Tibial artery (tissue), 4 donors: ENCODE measurements at regions not wholly inside any gene's neighbourhood (a gene's known extent, or its start where the extent isn't known, plus 50 kb on each side); places are given as distances from the start of the nearest gene placed in this dataset.

Experiments
- DNase-seq, 2 donors: peaks; one replicate each; pipeline ENCODE4 v3.0.0-alpha.2; 2019
- H3K27ac ChIP-seq, 2 donors: fragments of 200-600 bp; sonication (generic) in 1 of 2; 1 replicate in 1 of 2; 2 replicates in 1 of 2; pipeline ENCODE4 v1.5.1; 2018 to 2019; ENCODE audit warnings: mild to moderate bottlenecking in 1 of 2
- H3K27me3 ChIP-seq, 2 donors: fragments of 200-600 bp; sonication (generic) in 1 of 2; one replicate each; pipeline versions ENCODE4 v1.5.1 to v1.6.0; 2016 to 2019
- H3K36me3 ChIP-seq, 3 donors: fragments of 200-600 bp; sonication (generic) in 2 of 3; one replicate each; pipeline ENCODE4 v1.5.1; 2016 to 2019; ENCODE audit warnings: mild to moderate bottlenecking in 2 of 3
- H3K4me1 ChIP-seq, 4 donors: fragments of 200-600 bp; sonication (generic) in 2 of 4; 1 replicate in 3 of 4; 2 replicates in 1 of 4; pipeline ENCODE4 v1.5.1; 2016 to 2019
- H3K4me3 ChIP-seq, 2 donors: fragments of 200-600 bp; sonication (generic) in 1 of 2; 1 replicate in 1 of 2; 2 replicates in 1 of 2; pipeline ENCODE4 v1.5.1; 2018 to 2019; ENCODE audit warnings: mild to moderate bottlenecking in 2 of 2
- H3K9me3 ChIP-seq, 3 donors: fragments of 200-600 bp; sonication (generic) in 1 of 3; one replicate each; pipeline ENCODE4 v1.5.1; 2016 to 2019
- intact Hi-C: fragments of 100-400 bp; cut with DNase I; formaldehyde crosslinking; loops from one replicate; pipeline ENCODE4 v1.15.0; 2023; ENCODE audit warnings: low total_unique reads
- TF ChIP-seq, protein P1 (sequence below), 2 experiments: fragments of 200-600 bp in 1 of 2; fragments of 450-650 bp in 1 of 2; IDR thresholded peaks; one replicate each; pipeline ENCODE4 v1.5.1; 2017 to 2019; ENCODE audit warnings: antibody characterized with exemption in 2 of 2, mild to moderate bottlenecking in 1 of 2, moderate library complexity in 1 of 2

DNA sequence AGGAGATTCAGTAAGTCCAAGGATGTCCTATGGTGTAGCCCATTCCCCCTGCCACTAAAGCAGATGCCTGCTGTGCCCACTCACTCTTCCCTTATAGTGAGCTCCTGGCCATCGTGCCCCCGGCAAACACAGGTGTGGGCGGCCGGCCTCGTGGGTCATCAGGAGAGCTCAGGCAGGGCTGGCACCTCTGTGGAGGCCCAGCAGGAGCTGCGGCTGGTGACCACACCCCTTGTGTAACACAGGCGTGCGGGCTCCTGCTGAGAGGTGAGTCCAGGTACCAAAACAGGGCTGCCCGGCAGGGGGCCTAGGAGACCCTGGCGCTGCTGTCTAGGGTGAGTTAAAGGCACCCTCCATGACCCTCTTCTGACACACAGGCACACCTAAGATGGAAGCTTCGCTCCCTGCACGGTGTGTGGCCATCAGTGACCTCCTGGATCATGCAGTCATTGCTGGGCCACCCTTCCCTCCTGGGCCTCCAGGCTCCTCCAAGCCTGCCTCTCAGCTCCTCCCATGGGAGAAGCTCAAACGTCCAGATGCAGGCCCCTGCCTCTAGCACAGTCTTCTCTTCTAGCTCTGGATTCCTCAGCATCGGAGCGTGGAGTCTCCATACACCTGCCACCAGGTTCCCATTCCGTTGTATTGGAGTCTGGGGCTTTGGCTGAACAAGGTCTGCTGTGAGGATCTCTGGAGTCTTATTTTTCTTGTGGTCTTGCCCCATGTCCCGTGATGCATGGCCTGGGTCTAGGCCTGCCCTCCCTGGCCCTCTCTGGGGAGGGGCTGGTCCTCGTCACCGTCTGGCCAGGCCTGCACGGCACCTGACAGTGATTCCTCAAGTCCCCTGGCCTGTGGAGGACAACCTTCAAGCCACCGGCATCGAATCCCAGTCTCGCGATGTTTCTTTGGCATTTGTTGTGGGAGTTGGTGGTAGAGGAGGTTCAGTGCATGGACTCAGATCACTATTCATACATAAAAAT, 246.9 kb downstream of the ACKR3 start:
- Histone ChIP-seq H3K36me3 (no peaks in the 10 kb centered on the region), H3K4me1 (peaks cover 0 to 12% (median 9%) of the 10 kb centered on the region in 4 donors), H3K4me3 (no peak overlapping the region), H3K27ac (no peak overlapping the region), H3K9me3 (no peaks in the 10 kb centered on the region), H3K27me3 (no peaks in the 10 kb centered on the region)
- intact Hi-C loops: no loop called here
- TF ChIP-seq, protein P1, sequence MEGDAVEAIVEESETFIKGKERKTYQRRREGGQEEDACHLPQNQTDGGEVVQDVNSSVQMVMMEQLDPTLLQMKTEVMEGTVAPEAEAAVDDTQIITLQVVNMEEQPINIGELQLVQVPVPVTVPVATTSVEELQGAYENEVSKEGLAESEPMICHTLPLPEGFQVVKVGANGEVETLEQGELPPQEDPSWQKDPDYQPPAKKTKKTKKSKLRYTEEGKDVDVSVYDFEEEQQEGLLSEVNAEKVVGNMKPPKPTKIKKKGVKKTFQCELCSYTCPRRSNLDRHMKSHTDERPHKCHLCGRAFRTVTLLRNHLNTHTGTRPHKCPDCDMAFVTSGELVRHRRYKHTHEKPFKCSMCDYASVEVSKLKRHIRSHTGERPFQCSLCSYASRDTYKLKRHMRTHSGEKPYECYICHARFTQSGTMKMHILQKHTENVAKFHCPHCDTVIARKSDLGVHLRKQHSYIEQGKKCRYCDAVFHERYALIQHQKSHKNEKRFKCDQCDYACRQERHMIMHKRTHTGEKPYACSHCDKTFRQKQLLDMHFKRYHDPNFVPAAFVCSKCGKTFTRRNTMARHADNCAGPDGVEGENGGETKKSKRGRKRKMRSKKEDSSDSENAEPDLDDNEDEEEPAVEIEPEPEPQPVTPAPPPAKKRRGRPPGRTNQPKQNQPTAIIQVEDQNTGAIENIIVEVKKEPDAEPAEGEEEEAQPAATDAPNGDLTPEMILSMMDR (IDR thresholded peaks at IDR 0.05): no peak
- peak in 1 of 2 donors; percentile 56 for DNase-seq

DNA sequence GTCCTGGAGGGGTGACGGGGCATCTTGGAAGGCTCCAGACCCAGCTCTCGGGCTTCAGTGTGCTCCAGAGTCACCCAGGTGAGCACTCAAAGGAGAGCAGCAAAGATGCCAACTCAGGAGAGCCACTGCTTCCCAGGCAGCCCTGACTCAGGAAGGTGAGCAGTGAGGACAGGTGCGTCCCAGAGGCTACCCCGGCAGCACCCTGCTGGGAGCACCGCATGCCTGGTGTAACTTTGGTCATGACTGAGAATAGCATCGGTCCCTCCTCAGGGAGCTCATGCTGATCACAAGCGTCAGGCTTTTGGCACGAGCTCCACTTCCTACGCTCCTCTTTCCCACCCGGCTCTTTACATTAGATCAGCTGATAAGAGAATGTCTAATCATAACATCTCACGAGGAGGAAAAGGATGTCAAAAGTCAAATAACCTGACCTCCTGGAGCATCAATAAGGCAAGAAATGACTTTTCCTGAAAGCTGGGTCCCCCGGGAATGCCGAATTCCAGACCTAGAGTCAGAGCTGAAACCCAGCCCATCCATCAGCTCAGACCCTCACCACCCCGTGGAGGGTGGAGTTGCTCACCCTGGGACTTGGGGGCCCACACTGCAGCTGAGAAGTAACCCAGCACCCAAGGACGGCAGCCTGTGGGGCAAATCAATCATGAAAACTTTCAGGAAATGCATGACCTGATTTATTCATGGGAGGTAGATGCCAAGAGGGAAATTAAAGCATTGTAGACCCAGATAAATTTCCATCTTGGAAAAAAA, 248.8 kb downstream of the ACKR3 start:
- H3K36me3 ChIP-seq: no peaks in the 10 kb centered on the region
- intact Hi-C loops: no loop called here
- H3K4me3 ChIP-seq: no peak overlapping the region
- TF ChIP-seq, protein P1 (IDR thresholded peaks at IDR 0.05): no peak
- no peak overlapping the region for H3K27ac ChIP-seq
- H3K4me1 ChIP-seq: peaks cover 0 to 12% (median 9%) of the 10 kb centered on the region in 4 donors
- no peaks in the 10 kb centered on the region for H3K27me3 ChIP-seq
- no peak for DNase-seq
- H3K9me3 ChIP-seq: no peaks in the 10 kb centered on the region

DNA sequence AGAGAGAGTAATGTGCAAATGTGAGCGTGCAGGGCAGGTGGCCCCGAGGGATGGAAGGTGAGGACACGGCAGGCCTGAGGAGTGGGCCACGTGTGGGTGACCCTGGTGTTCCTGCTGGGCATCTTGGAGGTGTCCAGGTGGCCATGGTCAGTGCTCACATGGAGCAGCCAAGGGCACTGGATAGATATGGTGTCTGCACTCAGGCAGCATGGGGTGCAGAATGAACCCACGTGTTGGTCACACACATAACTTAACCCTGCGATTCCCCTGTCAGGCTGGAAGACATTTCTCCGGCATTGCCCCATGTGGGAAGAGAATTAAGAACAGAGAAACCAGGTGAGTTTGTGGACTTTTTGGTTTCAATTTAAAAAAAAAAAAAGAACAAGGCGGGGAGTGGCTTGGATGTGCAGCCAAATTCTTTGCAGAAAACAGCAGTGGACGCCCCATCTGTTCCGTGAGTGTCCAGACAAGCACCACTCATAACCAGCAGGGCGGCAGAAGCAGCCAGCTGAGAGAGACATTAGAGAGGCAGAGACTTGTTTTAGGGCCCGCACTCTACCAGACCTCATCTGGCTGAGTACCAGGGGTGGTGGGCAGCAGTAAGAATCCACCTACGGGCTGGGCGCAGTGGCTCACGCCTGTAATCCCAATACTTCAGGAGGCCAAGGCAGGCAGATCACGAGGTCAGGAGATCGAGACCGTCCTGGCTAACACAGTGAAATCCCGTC, 249.8 kb downstream of the ACKR3 start:
- Histone ChIP-seq H3K27me3 (no peaks in the 10 kb centered on the region), H3K9me3 (no peaks in the 10 kb centered on the region), H3K4me3 (no peak overlapping the region), H3K27ac (no peak overlapping the region), H3K4me1 (peaks cover 0 to 12% (median 9%) of the 10 kb centered on the region in 4 donors), H3K36me3 (no peaks in the 10 kb centered on the region)
- intact Hi-C loops: no loop called here
- TF ChIP-seq, protein P1 (IDR thresholded peaks at IDR 0.05): no peak
- peak in 1 of 2 donors; percentile 42 for DNase-seq

DNA sequence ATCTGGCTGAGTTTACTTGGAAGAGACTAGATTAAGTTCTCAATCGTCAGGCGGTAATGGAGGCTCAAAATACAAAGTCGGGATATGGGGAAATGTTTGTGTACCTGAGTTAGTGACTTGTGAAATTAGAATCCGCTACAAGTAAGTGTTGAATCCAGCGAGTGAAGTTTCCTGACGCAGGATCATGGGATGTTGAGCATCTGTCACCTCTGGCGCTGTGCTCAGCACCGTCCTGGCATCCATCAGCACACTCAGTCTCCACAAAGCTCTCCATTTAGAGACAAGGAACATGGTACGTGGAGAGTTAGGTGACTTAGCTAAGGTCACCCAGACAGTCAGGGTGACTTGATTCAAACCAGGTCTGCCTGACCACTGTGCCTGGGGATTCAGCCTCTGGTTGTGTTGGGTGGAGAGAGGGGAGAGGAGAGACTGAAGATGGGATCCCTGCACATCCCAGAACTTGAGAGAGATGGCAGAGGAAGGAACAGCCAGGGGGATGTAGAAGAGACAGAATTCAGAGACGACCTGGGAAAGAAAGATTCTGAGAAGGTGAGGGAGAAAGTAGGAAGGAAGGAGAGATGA, 251.2 kb downstream of the ACKR3 start:
- Histone ChIP-seq H3K27me3 (no peaks in the 10 kb centered on the region), H3K36me3 (no peaks in the 10 kb centered on the region), H3K4me3 (no peak overlapping the region), H3K4me1 (peaks cover 0 to 12% (median 9%) of the 10 kb centered on the region in 4 donors), H3K27ac (no peak overlapping the region), H3K9me3 (no peaks in the 10 kb centered on the region)
- no peak for DNase-seq
- intact Hi-C loops: no loop called here
- TF ChIP-seq, protein P1 (IDR thresholded peaks at IDR 0.05): no peak

DNA sequence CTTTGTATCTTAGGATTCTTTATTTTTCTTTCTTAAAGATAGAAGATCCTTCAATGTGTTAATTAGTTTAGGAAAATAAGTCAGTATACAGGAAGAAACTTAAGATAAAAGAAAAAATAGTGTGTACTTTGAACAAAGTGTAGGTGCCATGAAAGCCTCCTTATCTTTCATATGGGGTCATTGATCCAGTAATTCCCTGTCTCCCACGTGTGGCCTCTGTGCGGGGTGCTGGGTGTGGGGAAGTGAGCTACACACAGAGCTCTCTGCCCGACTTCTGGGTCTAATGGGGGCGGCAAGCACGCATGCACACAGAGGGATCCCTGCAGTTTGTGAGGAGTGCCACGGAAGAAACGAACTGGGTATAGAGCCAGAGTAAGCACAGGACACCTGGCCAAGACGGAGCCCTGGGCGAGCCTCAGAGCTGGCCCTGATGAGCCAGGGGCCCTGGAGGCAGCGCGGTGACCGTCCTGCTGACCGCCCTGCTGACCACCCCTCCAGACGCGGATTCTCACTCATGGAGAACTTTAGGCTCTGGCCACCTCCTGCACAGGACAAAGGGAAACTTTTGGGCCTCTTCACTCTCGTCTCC, 253.5 kb downstream of the ACKR3 start:
- DNase-seq: peak in 1 of 2 donors; percentile 44
- no peaks in the 10 kb centered on the region for H3K27me3 ChIP-seq
- TF ChIP-seq, protein P1 (IDR thresholded peaks at IDR 0.05): no peak
- peaks cover 0 to 14% (median 7%) of the 10 kb centered on the region in 4 donors for H3K4me1 ChIP-seq
- no peak overlapping the region for H3K4me3 ChIP-seq
- H3K36me3 ChIP-seq: no peaks in the 10 kb centered on the region
- intact Hi-C loops: no loop called here
- no peak overlapping the region for H3K27ac ChIP-seq
- no peaks in the 10 kb centered on the region for H3K9me3 ChIP-seq
